Chondrocyte (in vitro differentiated cells): ENCODE measurements at regions not wholly inside any gene's neighbourhood (a gene's known extent, or its start where the extent isn't known, plus 50 kb on each side); places are given as distances from the start of the nearest gene placed in this dataset.

Experiments
- DNase-seq: peaks from one replicate; pipeline ENCODE4 v3.0.0; 2021; ENCODE audit warnings: mixed read lengths, low spot score
- H3K27ac Mint-ChIP-seq: one replicate; pipeline ENCODE4 v1.8.0; 2021; ENCODE audit warnings: mild to moderate bottlenecking, moderate library complexity, mixed read lengths; ENCODE audit not compliant: unreplicated experiment
- H3K27me3 Mint-ChIP-seq: 2 replicates; pipeline ENCODE4 v1.8.0; 2021; ENCODE audit warnings: low read depth, mixed read lengths
- H3K36me3 Mint-ChIP-seq: 2 replicates; pipeline ENCODE4 v1.8.0; 2021; ENCODE audit warnings: low read depth, mixed read lengths
- H3K4me1 Mint-ChIP-seq: 2 replicates; pipeline ENCODE4 v1.8.0; 2021; ENCODE audit warnings: low read depth, mild to moderate bottlenecking, mixed read lengths
- H3K4me3 Mint-ChIP-seq: one replicate; pipeline ENCODE4 v1.8.0; 2021; ENCODE audit warnings: mild to moderate bottlenecking, moderate library complexity, mixed read lengths; ENCODE audit not compliant: unreplicated experiment
- H3K9me3 Mint-ChIP-seq: 2 replicates; pipeline ENCODE4 v1.8.0; 2021; ENCODE audit warnings: low read depth, mixed read lengths
- TF ChIP-seq, protein P1 (sequence below): fragments of 200-600 bp; sonication (generic); IDR thresholded peaks from 2 replicates; pipeline ENCODE4 v1.5.0; 2021; ENCODE audit warnings: antibody characterized with exemption, mild to moderate bottlenecking, moderate library complexity

DNA sequence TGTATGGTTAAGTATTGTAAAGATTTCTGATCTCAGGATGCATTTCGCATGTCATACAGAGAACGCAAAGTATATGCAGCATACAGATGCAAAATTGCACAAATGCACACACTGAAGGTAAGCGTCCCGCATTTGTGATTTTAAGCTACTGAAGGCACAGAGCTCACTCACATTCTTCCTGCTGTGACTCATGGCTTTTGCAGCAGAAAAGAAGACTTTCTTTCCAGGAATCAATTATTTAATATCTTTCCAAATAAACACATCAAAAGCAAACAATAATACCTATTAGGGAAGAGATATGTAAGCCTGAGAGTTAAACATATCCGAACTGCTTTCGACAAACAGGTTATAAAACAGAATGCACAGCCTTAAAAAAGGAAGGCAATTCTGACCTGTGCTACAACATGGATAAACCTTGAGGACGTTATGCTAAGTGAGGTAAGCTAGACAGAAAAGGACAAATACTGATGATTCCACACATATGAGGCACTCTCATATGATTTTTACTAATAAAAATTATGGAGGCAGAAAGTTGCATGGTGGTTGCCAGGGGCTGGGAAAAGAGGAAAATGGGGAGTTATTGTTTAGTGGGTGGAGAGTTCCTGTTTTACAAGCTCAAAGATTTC lies 109.0 kb downstream of the TFAP2A start:
- no peak overlapping the region for H3K27ac Mint-ChIP-seq
- no peaks in the 10 kb centered on the region for H3K36me3 Mint-ChIP-seq
- H3K27me3 Mint-ChIP-seq = no peaks in the 10 kb centered on the region
- DNase-seq = no peak
- TF ChIP-seq, protein P1, sequence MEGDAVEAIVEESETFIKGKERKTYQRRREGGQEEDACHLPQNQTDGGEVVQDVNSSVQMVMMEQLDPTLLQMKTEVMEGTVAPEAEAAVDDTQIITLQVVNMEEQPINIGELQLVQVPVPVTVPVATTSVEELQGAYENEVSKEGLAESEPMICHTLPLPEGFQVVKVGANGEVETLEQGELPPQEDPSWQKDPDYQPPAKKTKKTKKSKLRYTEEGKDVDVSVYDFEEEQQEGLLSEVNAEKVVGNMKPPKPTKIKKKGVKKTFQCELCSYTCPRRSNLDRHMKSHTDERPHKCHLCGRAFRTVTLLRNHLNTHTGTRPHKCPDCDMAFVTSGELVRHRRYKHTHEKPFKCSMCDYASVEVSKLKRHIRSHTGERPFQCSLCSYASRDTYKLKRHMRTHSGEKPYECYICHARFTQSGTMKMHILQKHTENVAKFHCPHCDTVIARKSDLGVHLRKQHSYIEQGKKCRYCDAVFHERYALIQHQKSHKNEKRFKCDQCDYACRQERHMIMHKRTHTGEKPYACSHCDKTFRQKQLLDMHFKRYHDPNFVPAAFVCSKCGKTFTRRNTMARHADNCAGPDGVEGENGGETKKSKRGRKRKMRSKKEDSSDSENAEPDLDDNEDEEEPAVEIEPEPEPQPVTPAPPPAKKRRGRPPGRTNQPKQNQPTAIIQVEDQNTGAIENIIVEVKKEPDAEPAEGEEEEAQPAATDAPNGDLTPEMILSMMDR = no peak
- H3K4me1 Mint-ChIP-seq = peaks cover 18% of the 10 kb centered on the region
- no peak overlapping the region for H3K4me3 Mint-ChIP-seq
- no peaks in the 10 kb centered on the region for H3K9me3 Mint-ChIP-seq

- no peaks in the 10 kb centered on the region for H3K36me3 Mint-ChIP-seq
- no peak overlapping the region for H3K27ac Mint-ChIP-seq
- no peaks in the 10 kb centered on the region for H3K9me3 Mint-ChIP-seq
- H3K4me3 Mint-ChIP-seq = no peak overlapping the region
- no peak for DNase-seq
- H3K4me1 Mint-ChIP-seq = peaks cover 9% of the 10 kb centered on the region
- H3K27me3 Mint-ChIP-seq = no peaks in the 10 kb centered on the region
- TF ChIP-seq, protein P1 = no peak
Observed at GRCh38 chr6:10303608-10304506, 111.0 kb downstream of the TFAP2A start.

GRCh38 chr6:10302566-10303235 lies 112.2 kb downstream of the TFAP2A start:
- Mint-ChIP-seq H3K27me3 (no peaks in the 10 kb centered on the region), H3K9me3 (no peaks in the 10 kb centered on the region), H3K4me1 (peaks cover 9% of the 10 kb centered on the region), H3K4me3 (no peak overlapping the region), H3K36me3 (no peaks in the 10 kb centered on the region), H3K27ac (no peak overlapping the region)
- TF ChIP-seq, protein P1 = no peak
- no peak for DNase-seq

GRCh38 chr6:10300071-10300470 lies 114.8 kb downstream of the TFAP2A start:
- Mint-ChIP-seq H3K27ac (no peak overlapping the region), H3K4me1 (no peaks in the 10 kb centered on the region), H3K36me3 (no peaks in the 10 kb centered on the region), H3K4me3 (no peak overlapping the region), H3K27me3 (no peaks in the 10 kb centered on the region), H3K9me3 (no peaks in the 10 kb centered on the region)
- TF ChIP-seq, protein P1 = no peak
- no peak for DNase-seq

- TF ChIP-seq, protein P1 = no peak
- Mint-ChIP-seq H3K9me3 (no peaks in the 10 kb centered on the region), H3K4me1 (no peaks in the 10 kb centered on the region), H3K27me3 (no peaks in the 10 kb centered on the region), H3K36me3 (no peaks in the 10 kb centered on the region), H3K4me3 (no peak overlapping the region), H3K27ac (no peak overlapping the region)
- no peak for DNase-seq
Observed at GRCh38 chr6:10297832-10298231, 117.0 kb downstream of the TFAP2A start.
